HG03064 (cell line): ENCODE measurements at regions not wholly inside any gene's neighbourhood (a gene's known extent, or its start where the extent isn't known, plus 50 kb on each side); places are given as distances from the start of the nearest gene placed in this dataset.
"Not testable (repeated sequence)": the region's sequence is repeated elsewhere in the genome, so short reads cannot be mapped to it uniquely, and the experiment has no call there.

Experiments
- ATAC-seq: cut with Tn5 transposase; IDR thresholded peaks from one replicate; pipeline ENCODE4 v1.9.1; 2021; ENCODE audit warnings: low read depth; ENCODE audit not compliant: unreplicated experiment

GRCh38 chr7:25680636-25681035, 452.4 kb upstream of the NPVF start:
- ATAC-seq, result no peak

GRCh38 chr7:25684360-25684759, 456.1 kb upstream of the NPVF start:
- no peak for ATAC-seq

- ATAC-seq, result no peak
Observed at GRCh38 chr7:25686493-25686892, 458.2 kb upstream of the NPVF start.

GRCh38 chr7:25694211-25694610, 457.8 kb upstream of the NFE2L3 start:
- no peak for ATAC-seq

GRCh38 chr7:25694699-25695098, 457.3 kb upstream of the NFE2L3 start:
- ATAC-seq, result no peak

GRCh38 chr7:25696571-25696970, 455.4 kb upstream of the NFE2L3 start:
- ATAC-seq, result no peak

GRCh38 chr7:25698451-25699113, 453.4 kb upstream of the NFE2L3 start:
- ATAC-seq, result no peak

- not testable (repeated sequence) for ATAC-seq
Observed at GRCh38 chr7:25700141-25700540, 451.9 kb upstream of the NFE2L3 start.

GRCh38 chr7:25704413-25704812, 447.6 kb upstream of the NFE2L3 start:
- no peak for ATAC-seq

- ATAC-seq, result no peak
Observed at GRCh38 chr7:25706764-25707163, 445.2 kb upstream of the NFE2L3 start.

- ATAC-seq, result no peak
Observed at GRCh38 chr7:25707768-25708620, 444.0 kb upstream of the NFE2L3 start.

- no peak for ATAC-seq
Observed at GRCh38 chr7:25710959-25711358, 441.0 kb upstream of the NFE2L3 start.

- no peak for ATAC-seq
Observed at GRCh38 chr7:25711940-25712339, 440.1 kb upstream of the NFE2L3 start.

GRCh38 chr7:25712500-25712899, 439.5 kb upstream of the NFE2L3 start:
- ATAC-seq, result no peak

GRCh38 chr7:25714013-25714412, 438.0 kb upstream of the NFE2L3 start:
- ATAC-seq, result no peak

GRCh38 chr7:25716421-25716820, 435.6 kb upstream of the NFE2L3 start:
- no peak for ATAC-seq

- ATAC-seq, result no peak
Observed at GRCh38 chr7:25718596-25718995, 433.4 kb upstream of the NFE2L3 start.

GRCh38 chr7:25719190-25719896, 432.7 kb upstream of the NFE2L3 start:
- ATAC-seq, result no peak

GRCh38 chr7:25720427-25720826, 431.6 kb upstream of the NFE2L3 start:
- no peak for ATAC-seq

GRCh38 chr7:25722856-25723255, 429.1 kb upstream of the NFE2L3 start:
- ATAC-seq, result no peak

- no peak for ATAC-seq
Observed at GRCh38 chr7:25725451-25725850, 426.5 kb upstream of the NFE2L3 start.
